Ovary (tissue), 7 donors: ENCODE measurements at regions not wholly inside any gene's neighbourhood (a gene's known extent, or its start where the extent isn't known, plus 50 kb on each side); places are given as distances from the start of the nearest gene placed in this dataset.

Source experiments
- DNase-seq, 5 donors: peaks; one replicate each; pipeline ENCODE4 v3.0.0-alpha.2; 2019 to 2020
- H3K27ac ChIP-seq, 2 donors: fragments of 200-600 bp; one replicate each; pipeline versions ENCODE4 v1.5.1 to v1.8.0; 2019 to 2022
- H3K27me3 ChIP-seq: fragments of 200-600 bp; one replicate; pipeline ENCODE4 v1.8.0; 2022
- H3K36me3 ChIP-seq: fragments of 200-600 bp; sonication (generic); one replicate; pipeline ENCODE4 v1.5.1; 2019
- H3K4me1 ChIP-seq: one replicate; pipeline ENCODE4 v1.8.1; 2013; ENCODE audit warnings: mild to moderate bottlenecking, moderate library complexity; ENCODE audit not compliant: insufficient read depth
- H3K4me3 ChIP-seq: fragments of 200-600 bp; sonication (generic); one replicate; pipeline ENCODE4 v1.5.1; 2017
- H3K9me3 ChIP-seq, 2 donors: fragments of 200-600 bp in 1 of 2; sonication (generic) in 1 of 2; one replicate each; pipeline versions ENCODE4 v1.5.1 to v1.8.1; 2013 to 2019; ENCODE audit warnings: mild to moderate bottlenecking in 1 of 2, moderate library complexity in 1 of 2
- EP300 ChIP-seq: sonication (generic); formaldehyde crosslinking; IDR thresholded peaks from one replicate; pipeline ENCODE4 v1.6.1; 2017; ENCODE audit warnings: antibody characterized with exemption
- POLR2A ChIP-seq: fragments of 450-650 bp; IDR thresholded peaks from one replicate; pipeline ENCODE4 v1.6.1; 2017; ENCODE audit warnings: antibody characterized with exemption, mild to moderate bottlenecking, moderate library complexity
- WGBS, 3 donors: extraction: QIAGEN DNeasy Blood & Tissue Kit in 1 of 3; methylation state at CpG; one replicate each; pipeline versions ENCODE4 v1.1.5 to v1.1.7; 2013 to 2017; 5-methylcytosine and 5-hydroxymethylcytosine counted together
- intact Hi-C, 4 donors: fragments of 100-400 bp; cut with DNase I; formaldehyde crosslinking; loops; one replicate each; pipeline versions ENCODE4 v1.11.0 to v1.15.1; 2022 to 2023
- TF ChIP-seq, protein P1 (sequence below), 3 donors: fragments of 450-650 bp in 2 of 3; fragments of 200-600 bp in 1 of 3; IDR thresholded peaks; one replicate each; pipeline versions ENCODE4 v1.5.1 to v1.8.0; 2016 to 2022; ENCODE audit warnings: antibody characterized with exemption in 3 of 3, mild to moderate bottlenecking in 1 of 3
- donor health status: DM: no; HTN: no; CAD: no; lungs with moderate emphysema.
- donor health status: DM: no; HTN: no; CAD: no.
- donor health status: Bipolar disorder and iron deficiency.
- donor health status: DM: no; HTN: no; CAD: no.
- donor health status: DM: yes; HTN: yes; CAD: no.

DNA sequence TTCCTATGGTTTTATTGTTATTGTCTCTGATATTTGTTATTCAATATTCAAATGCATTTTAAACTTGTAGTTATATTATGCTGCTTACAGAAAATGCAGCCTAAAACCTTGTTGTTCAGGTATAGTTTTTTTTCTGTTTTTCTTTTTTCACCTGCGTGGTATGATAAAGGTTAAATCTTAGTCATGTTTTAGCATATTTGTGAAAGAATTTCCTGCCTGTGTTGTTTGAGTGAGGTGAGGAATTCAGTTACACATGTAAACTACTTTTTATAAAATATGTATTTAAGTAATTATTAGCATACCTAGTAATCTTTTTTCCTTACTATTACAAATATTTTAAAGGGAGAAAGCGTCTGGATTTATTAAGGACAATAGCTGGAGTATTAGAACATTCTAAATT lies 90.0 kb upstream of the NAALADL2 start:
- DNase-seq: no peak
- Histone ChIP-seq H3K4me3 (no peak overlapping the region), H3K27ac (no peak overlapping the region), H3K4me1 (no peaks in the 10 kb centered on the region), H3K27me3 (no peaks in the 10 kb centered on the region), H3K9me3 (no peaks in the 10 kb centered on the region), H3K36me3 (no peaks in the 10 kb centered on the region)
- TF ChIP-seq EP300 (no peak), POLR2A (no peak)
- TF ChIP-seq, protein P1, sequence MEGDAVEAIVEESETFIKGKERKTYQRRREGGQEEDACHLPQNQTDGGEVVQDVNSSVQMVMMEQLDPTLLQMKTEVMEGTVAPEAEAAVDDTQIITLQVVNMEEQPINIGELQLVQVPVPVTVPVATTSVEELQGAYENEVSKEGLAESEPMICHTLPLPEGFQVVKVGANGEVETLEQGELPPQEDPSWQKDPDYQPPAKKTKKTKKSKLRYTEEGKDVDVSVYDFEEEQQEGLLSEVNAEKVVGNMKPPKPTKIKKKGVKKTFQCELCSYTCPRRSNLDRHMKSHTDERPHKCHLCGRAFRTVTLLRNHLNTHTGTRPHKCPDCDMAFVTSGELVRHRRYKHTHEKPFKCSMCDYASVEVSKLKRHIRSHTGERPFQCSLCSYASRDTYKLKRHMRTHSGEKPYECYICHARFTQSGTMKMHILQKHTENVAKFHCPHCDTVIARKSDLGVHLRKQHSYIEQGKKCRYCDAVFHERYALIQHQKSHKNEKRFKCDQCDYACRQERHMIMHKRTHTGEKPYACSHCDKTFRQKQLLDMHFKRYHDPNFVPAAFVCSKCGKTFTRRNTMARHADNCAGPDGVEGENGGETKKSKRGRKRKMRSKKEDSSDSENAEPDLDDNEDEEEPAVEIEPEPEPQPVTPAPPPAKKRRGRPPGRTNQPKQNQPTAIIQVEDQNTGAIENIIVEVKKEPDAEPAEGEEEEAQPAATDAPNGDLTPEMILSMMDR (IDR thresholded peaks at IDR 0.05): no peak
- intact Hi-C loops: no loop called here
- WGBS, 3 donors: 85 to 92% (median 88%) methylated on average over 2 of the region's 2 CpGs

DNA sequence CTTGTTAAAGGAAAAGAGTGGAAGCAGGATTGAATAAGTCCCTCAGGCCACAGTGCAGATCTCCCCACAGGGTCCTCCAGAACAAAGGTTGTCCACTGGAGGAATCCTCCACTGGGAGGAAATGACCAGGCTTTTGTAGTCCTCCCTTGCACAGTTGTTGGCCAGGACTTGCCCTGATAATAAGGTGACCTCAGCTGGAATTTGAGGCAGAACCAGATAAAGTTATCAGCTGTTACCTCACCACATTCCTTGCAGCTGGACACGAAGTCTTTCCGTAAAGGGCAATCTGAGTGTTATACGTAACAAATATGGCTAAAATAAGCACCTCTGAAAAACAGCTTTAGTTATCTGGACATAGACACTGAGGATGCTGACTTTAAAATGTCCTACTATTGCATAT lies 83.5 kb upstream of the NAALADL2 start:
- no peak overlapping the region for H3K27ac ChIP-seq
- 26 to 43% (median 42%) methylated on average over 3 of the region's 3 CpGs for WGBS, 3 donors
- intact Hi-C loops: no loop called here

DNA sequence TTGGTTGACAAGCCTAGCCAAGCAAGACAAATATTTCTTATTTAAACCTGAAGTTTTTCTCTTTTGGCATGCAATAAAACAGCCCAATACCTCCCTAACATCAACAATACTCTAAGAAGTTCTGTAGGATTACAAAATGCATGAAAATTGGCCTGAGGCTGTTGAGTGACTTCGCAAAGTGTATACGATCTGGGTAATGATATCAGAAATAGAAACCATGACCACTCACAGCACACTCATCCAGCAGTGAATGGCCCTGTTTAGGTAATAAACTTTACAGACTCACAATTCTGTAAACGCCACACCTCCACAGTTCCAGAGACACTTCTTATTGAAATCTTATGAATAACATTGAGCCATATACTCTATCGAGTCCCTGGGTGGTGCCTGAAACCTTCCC lies 83.0 kb upstream of the NAALADL2 start:
- 89 to 95% (median 91%) methylated on average over 4 of the region's 4 CpGs for WGBS, 3 donors
- Histone ChIP-seq H3K27ac (no peak overlapping the region), H3K4me1 (peaks cover 2% of the 10 kb centered on the region), H3K4me3 (no peak overlapping the region), H3K36me3 (no peaks in the 10 kb centered on the region), H3K27me3 (no peaks in the 10 kb centered on the region), H3K9me3 (no peaks in the 10 kb centered on the region)
- TF ChIP-seq, protein P1 (IDR thresholded peaks at IDR 0.05): no peak
- TF ChIP-seq POLR2A (no peak), EP300 (no peak)
- intact Hi-C loops: no loop called here
- no peak for DNase-seq

More for the DNA sequence above, 83.5 kb upstream of the NAALADL2 start:
- no peaks in the 10 kb centered on the region for H3K27me3 ChIP-seq
- H3K36me3 ChIP-seq: no peaks in the 10 kb centered on the region
- H3K9me3 ChIP-seq: no peaks in the 10 kb centered on the region
- no peak for DNase-seq
- H3K4me3 ChIP-seq: no peak overlapping the region
- peaks cover 2% of the 10 kb centered on the region for H3K4me1 ChIP-seq
- no peak for TF ChIP-seq POLR2A
- TF ChIP-seq EP300: no peak
- TF ChIP-seq, protein P1 (IDR thresholded peaks at IDR 0.05): no peak

DNA sequence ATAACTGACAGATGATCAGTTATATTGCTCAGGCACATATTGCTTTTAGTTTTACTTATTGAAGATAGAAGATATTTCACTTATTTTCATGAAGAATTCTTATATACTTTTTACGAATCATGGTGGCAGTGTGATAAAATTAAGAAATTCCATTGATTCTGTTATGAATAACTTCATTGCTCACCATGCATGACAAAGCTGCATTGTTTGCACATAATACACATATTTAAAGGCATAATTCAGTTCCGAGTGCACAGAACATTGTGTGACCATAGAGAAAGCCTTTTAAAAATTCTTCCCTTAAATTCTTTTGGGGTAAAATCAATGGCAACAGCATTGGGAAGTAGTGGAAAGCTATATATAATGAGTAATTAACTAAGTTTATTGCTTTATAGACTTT lies 82.5 kb upstream of the NAALADL2 start:
- peaks cover 2% of the 10 kb centered on the region for H3K4me1 ChIP-seq
- WGBS, 3 donors: 92 to 95% (median 95%) methylated on average over 2 of the region's 2 CpGs
- H3K27me3 ChIP-seq: no peaks in the 10 kb centered on the region
- H3K27ac ChIP-seq: no peak overlapping the region
- no peaks in the 10 kb centered on the region for H3K9me3 ChIP-seq
- TF ChIP-seq EP300 (no peak), POLR2A (no peak)
- TF ChIP-seq, protein P1 (IDR thresholded peaks at IDR 0.05): no peak
- DNase-seq: no peak
- intact Hi-C loops: no loop called here
- no peak overlapping the region for H3K4me3 ChIP-seq
- no peaks in the 10 kb centered on the region for H3K36me3 ChIP-seq

DNA sequence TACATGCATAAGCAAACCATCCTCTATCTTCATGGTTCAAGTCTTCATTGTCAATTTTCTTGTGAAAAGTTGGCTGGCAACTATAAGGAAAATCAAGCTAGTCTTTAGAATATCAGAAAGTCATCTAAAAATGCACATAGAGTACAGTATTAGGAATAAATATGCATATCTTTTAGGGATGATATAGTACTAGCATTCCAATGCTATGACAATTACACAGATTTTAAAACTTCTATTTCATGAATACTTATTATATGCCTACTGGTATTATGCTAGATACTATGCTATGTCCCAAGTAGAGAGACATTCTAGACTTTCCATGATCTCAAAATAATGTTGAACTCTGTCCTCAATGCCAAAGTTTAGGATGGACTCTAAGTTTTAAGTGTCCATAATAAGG lies 81.3 kb upstream of the NAALADL2 start:
- intact Hi-C loops: no loop called here
- Histone ChIP-seq H3K27ac (no peak overlapping the region), H3K4me1 (peaks cover 2% of the 10 kb centered on the region), H3K36me3 (no peaks in the 10 kb centered on the region), H3K9me3 (no peaks in the 10 kb centered on the region), H3K27me3 (no peaks in the 10 kb centered on the region), H3K4me3 (no peak overlapping the region)
- TF ChIP-seq EP300: no peak
- TF ChIP-seq, protein P1 (IDR thresholded peaks at IDR 0.05): no peak
- no peak for DNase-seq
